ENCODE measurements at regions not wholly inside any gene's neighbourhood (a gene's known extent, or its start where the extent isn't known, plus 50 kb on each side); places are given as distances from the start of the nearest gene placed in this dataset.

DNA sequence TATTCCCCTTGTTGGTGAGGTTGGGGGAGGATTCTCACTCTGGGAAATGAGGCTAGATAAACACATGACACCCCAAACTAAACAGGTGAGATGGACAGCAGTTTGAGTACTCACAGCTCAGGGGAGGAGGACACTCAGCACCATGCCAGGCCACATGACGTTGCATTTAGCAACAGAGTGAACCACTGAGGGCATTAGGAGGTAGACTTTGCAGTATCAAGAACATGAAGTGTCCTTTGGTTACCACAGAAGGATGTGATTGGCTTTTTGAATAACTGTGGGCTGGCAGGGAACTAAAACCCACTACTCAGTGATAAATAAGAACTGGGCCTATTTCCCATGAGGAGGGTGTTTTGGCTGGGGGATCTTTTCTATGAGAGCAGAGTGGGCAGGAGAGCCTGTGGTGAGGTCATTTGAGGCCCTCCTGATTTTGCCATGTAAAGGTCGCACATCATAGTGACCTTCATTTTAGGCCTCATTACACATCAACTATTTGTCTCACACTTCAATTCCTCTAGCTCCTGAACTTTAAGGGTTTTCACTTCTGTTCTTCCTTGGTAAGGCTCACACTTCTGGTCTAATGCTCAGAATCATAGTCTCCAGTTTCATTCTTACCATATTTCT is 89.8 kb upstream of the PRKD1 start:
- TF ChIP-seq POLR2AphosphoS5 (IDR thresholded peaks at IDR 0.05; ENCODE audit: low read depth, low read length) (no peak), FOXP2 (optimal IDR thresholded peaks at IDR 0.05; ENCODE audit: borderline replicate concordance, extremely low read depth, extremely low read length, insufficient read depth) (no peak), TAF1 (IDR thresholded peaks at IDR 0.05; ENCODE audit: borderline replicate concordance, insufficient read depth, low read length) (no peak), SIN3A (IDR thresholded peaks at IDR 0.05; ENCODE audit: borderline replicate concordance, insufficient read depth, low read length) (no peak)
- TF ChIP-seq, protein P1, sequence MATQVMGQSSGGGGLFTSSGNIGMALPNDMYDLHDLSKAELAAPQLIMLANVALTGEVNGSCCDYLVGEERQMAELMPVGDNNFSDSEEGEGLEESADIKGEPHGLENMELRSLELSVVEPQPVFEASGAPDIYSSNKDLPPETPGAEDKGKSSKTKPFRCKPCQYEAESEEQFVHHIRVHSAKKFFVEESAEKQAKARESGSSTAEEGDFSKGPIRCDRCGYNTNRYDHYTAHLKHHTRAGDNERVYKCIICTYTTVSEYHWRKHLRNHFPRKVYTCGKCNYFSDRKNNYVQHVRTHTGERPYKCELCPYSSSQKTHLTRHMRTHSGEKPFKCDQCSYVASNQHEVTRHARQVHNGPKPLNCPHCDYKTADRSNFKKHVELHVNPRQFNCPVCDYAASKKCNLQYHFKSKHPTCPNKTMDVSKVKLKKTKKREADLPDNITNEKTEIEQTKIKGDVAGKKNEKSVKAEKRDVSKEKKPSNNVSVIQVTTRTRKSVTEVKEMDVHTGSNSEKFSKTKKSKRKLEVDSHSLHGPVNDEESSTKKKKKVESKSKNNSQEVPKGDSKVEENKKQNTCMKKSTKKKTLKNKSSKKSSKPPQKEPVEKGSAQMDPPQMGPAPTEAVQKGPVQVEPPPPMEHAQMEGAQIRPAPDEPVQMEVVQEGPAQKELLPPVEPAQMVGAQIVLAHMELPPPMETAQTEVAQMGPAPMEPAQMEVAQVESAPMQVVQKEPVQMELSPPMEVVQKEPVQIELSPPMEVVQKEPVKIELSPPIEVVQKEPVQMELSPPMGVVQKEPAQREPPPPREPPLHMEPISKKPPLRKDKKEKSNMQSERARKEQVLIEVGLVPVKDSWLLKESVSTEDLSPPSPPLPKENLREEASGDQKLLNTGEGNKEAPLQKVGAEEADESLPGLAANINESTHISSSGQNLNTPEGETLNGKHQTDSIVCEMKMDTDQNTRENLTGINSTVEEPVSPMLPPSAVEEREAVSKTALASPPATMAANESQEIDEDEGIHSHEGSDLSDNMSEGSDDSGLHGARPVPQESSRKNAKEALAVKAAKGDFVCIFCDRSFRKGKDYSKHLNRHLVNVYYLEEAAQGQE (IDR thresholded peaks at IDR 0.05; ENCODE audit: insufficient read depth in 1 of 2, low read depth in 2 of 2, low read length in 2 of 2), result no peak

DNA sequence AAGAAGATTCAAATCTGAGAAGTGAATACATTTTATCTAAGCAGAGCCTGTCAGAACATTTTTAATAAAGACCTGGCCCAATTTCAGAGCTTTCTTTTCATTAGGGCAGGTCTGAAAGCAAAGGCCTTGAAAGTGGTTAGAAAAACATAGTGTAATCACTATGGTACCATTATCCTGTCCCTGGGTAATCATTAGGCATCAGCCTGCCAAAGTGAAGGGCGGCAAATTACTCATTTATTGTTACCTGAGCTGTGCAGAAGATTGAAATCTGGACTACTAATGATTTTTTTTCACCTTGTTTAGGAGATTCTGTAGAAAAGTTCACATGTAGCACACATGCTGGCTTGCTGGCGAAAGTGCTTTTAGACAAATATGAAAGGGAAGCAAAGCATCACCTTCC is 92.6 kb upstream of the PRKD1 start:
- TF ChIP-seq FOXP2 (optimal IDR thresholded peaks at IDR 0.05; ENCODE audit: borderline replicate concordance, extremely low read depth, extremely low read length, insufficient read depth), result no peak
- no peak for TF ChIP-seq TAF1 (IDR thresholded peaks at IDR 0.05; ENCODE audit: borderline replicate concordance, insufficient read depth, low read length)
- no peak for TF ChIP-seq POLR2AphosphoS5 (IDR thresholded peaks at IDR 0.05; ENCODE audit: low read depth, low read length)
- TF ChIP-seq, protein P1 (IDR thresholded peaks at IDR 0.05; ENCODE audit: insufficient read depth in 1 of 2, low read depth in 2 of 2, low read length in 2 of 2), result no peak
- TF ChIP-seq SIN3A (IDR thresholded peaks at IDR 0.05; ENCODE audit: borderline replicate concordance, insufficient read depth, low read length), result no peak

DNA sequence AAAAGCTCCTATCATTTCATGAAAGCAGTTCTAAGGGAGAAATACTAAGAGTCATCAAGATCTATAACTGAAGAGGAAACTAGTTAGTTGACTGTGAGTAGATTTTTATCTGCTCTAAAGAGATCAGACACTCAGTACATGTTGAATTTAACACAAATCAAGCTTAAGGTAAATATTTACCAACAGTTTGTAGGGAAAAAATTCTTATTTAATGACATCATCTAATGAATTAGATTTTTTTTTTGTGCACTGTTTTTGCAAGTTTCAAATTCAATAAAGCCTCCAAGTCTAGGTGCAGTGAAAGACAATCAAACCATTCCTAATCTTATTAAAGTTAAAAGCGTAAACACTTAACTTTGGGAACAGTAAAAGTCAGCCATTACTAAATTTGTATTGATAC is 93.0 kb upstream of the PRKD1 start:
- TF ChIP-seq, protein P1 (IDR thresholded peaks at IDR 0.05; ENCODE audit: insufficient read depth in 1 of 2, low read depth in 2 of 2, low read length in 2 of 2), result no peak
- TF ChIP-seq FOXP2 (optimal IDR thresholded peaks at IDR 0.05; ENCODE audit: borderline replicate concordance, extremely low read depth, extremely low read length, insufficient read depth), result no peak
- no peak for TF ChIP-seq POLR2AphosphoS5 (IDR thresholded peaks at IDR 0.05; ENCODE audit: low read depth, low read length)
- no peak for TF ChIP-seq SIN3A (IDR thresholded peaks at IDR 0.05; ENCODE audit: borderline replicate concordance, insufficient read depth, low read length)
- no peak for TF ChIP-seq TAF1 (IDR thresholded peaks at IDR 0.05; ENCODE audit: borderline replicate concordance, insufficient read depth, low read length)

DNA sequence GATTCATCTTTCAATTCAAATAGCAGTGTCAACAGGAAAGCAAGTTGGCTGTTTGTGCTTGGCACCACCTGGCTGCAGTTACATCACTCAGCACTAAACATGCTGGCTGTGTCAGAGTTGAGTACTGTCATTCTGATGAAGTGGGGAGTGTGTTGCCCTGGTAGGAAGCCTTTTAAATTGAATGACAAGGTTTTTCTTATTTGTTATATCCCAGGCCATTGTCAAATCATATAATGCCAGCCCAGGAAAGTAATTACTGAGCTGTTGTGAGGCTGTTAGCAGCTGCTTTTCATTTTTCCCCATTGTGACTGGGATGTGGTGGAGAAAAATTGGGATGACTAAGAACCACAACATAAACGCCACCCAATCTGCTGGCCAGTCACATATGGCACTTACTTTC is 106.5 kb upstream of the PRKD1 start:
- TF ChIP-seq FOXP2 (optimal IDR thresholded peaks at IDR 0.05; ENCODE audit: borderline replicate concordance, extremely low read depth, extremely low read length, insufficient read depth) (no peak), SIN3A (IDR thresholded peaks at IDR 0.05; ENCODE audit: borderline replicate concordance, insufficient read depth, low read length) (no peak), POLR2AphosphoS5 (IDR thresholded peaks at IDR 0.05; ENCODE audit: low read depth, low read length) (no peak), TAF1 (IDR thresholded peaks at IDR 0.05; ENCODE audit: borderline replicate concordance, insufficient read depth, low read length) (no peak)
- TF ChIP-seq, protein P1 (IDR thresholded peaks at IDR 0.05; ENCODE audit: insufficient read depth in 1 of 2, low read depth in 2 of 2, low read length in 2 of 2), result no peak
